ENCODE measurements at regions not wholly inside any gene's neighbourhood (a gene's known extent, or its start where the extent isn't known, plus 50 kb on each side); places are given as distances from the start of the nearest gene placed in this dataset.

DNA sequence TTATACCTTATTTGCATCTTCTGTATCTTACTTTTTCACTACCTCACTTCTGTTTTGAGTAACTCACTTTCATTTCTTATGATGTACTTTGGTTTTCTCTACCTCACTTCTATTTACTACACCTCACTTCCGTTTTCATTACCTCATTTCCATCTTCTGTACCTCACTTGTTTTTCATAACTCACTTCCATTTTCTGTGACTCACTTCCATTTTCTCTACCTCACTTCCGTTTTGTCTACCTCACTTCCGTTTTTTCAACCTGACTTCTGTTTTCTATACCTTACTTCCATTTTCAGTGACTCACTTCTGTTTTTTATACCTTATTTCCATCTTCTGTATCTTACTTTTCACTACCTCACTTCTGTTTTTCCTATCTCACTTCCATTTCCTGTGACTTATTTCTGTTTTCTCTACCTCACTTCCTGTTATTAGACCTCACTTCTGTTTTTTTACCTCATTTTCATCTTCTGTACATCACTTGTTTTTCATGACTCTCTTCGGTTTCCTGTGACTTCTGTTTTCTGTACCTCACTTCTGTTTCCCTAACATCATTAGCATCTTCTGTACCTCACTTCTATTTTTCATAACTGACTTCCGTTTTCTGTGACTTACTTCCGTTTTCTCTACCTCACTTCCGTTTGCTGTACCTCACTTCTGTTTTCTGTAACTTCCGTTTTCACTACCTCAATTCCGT is 493.1 kb upstream of the AKR1E2 start:
- in situ Hi-C loops (cut with MboI) (no loop called here), intact Hi-C loops (cut with micrococcal nuclease) (no loop called here)
- H3K4me1 ChIP-seq (replicated peaks in 1 of 2; ENCODE audit: control insufficient read depth in 2 of 2, insufficient read depth in 2 of 2, low read length in 2 of 2), result no peaks in the 10 kb centered on the region
- WGBS (ENCODE audit: insufficient coverage, low coverage, missing lambda C conversion rate), result 1% methylated on average over 9 of the region's 9 CpGs
- no TSS peak for BruUV-seq (replicated peaks)
- 0 out of 2 replicates have a peak, but pooled peaks have one; percentile 29 for TF ChIP-seq SPI1 (IDR thresholded peaks at IDR 0.05; ENCODE audit: borderline replicate concordance, low read depth, low read length)
- TF ChIP-seq MYC (IDR thresholded peaks at IDR 0.05; ENCODE audit: low read depth, low read length), result no peak
- no peak for TF ChIP-seq MYC (CRISPR knock-in tag; IDR thresholded peaks at IDR 0.05; ENCODE audit: borderline replicate concordance, low read depth)
- H2AFZ ChIP-seq (ENCODE audit: low read depth, low read length), result no peak overlapping the region
- ATAC-seq, result no peak
- H3K4me2 ChIP-seq (ENCODE audit: insufficient read depth, low read length), result no peak overlapping the region
- no peaks in the 10 kb centered on the region for H3K9me1 ChIP-seq (ENCODE audit: control insufficient read depth, insufficient read depth, low read length)
- peaks cover 15% of the 10 kb centered on the region for H3K9me3 ChIP-seq (replicated peaks; ENCODE audit: control insufficient read depth, insufficient read depth, low read depth, low read length)
- CTCF ChIA-PET (ENCODE audit: low intra/inter-chr PET ratio), result interaction anchor here (0.7 kb wide), 1 partner anchor 100 kb away, joined by 3 read pairs; no protein-coding TSS in a partner anchor
- FAIRE-seq, result no peak
- H4K20me1 ChIP-seq (replicated peaks; ENCODE audit: control insufficient read depth, insufficient read depth, low read length), result no peaks in the 10 kb centered on the region
- no peaks in the 10 kb centered on the region for H3K36me3 ChIP-seq (ENCODE audit: control insufficient read depth, insufficient read depth, low read length)
- no peak overlapping the region for H3K27ac ChIP-seq (ENCODE audit: extremely low read depth, low read depth, low read length)
- H3K9ac ChIP-seq (ENCODE audit: insufficient read depth in 1 of 2, low read depth in 2 of 2, low read length in 2 of 2), result no peak overlapping the region
- DNase-seq (ENCODE audit: extremely low read depth in 1 of 4, low spot score in 3 of 4), result no peak
- POLR2A ChIA-PET, result no interaction called here
- no peaks in the 10 kb centered on the region for H3K27me3 ChIP-seq (ENCODE audit: control insufficient read depth in 2 of 2, insufficient read depth in 2 of 2, low read length in 2 of 2)
- no peak overlapping the region for H3K4me3 ChIP-seq
- H3K79me2 ChIP-seq (ENCODE audit: control insufficient read depth, insufficient read depth, low read length), result no peaks in the 10 kb centered on the region

DNA sequence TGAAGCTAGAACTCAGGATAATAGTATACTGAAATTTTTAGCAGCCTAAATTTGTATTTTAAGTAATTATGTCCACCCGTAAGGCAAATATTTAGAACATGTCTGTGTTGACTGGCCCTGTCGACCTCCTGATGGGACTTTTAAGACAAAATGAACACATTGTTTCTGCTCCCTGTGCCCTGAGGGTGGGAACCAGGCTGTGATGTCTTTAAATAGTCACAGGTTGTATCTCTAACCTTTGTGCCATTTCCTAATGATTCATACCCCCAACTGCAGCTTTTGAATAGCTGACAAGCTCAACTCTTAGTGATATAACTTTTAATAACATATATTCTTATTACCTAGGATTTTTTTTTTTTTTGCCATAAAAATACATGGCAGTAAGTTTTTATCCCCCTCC is 494.9 kb upstream of the AKR1E2 start:
- Histone ChIP-seq H3K9me3 (replicated peaks; ENCODE audit: control insufficient read depth, insufficient read depth, low read depth, low read length) (peaks cover 15% of the 10 kb centered on the region), H3K27me3 (ENCODE audit: control insufficient read depth in 2 of 2, insufficient read depth in 2 of 2, low read length in 2 of 2) (no peaks in the 10 kb centered on the region; a peak in 1 of 5 replicates), H3K4me1 (replicated peaks in 1 of 2; ENCODE audit: control insufficient read depth in 2 of 2, insufficient read depth in 2 of 2, low read length in 2 of 2) (no peaks in the 10 kb centered on the region), H3K9ac (ENCODE audit: insufficient read depth in 1 of 2, low read depth in 2 of 2, low read length in 2 of 2) (no peak overlapping the region), H3K36me3 (ENCODE audit: control insufficient read depth, insufficient read depth, low read length) (no peaks in the 10 kb centered on the region), H2AFZ (ENCODE audit: low read depth, low read length) (no peak overlapping the region), H4K20me1 (replicated peaks; ENCODE audit: control insufficient read depth, insufficient read depth, low read length) (no peaks in the 10 kb centered on the region), H3K4me2 (ENCODE audit: insufficient read depth, low read length) (no peak overlapping the region), H3K4me3 (no peak overlapping the region), H3K79me2 (ENCODE audit: control insufficient read depth, insufficient read depth, low read length) (no peaks in the 10 kb centered on the region), H3K9me1 (ENCODE audit: control insufficient read depth, insufficient read depth, low read length) (no peaks in the 10 kb centered on the region), H3K27ac (ENCODE audit: extremely low read depth, low read depth, low read length) (no peak overlapping the region)
- no peak for DNase-seq (ENCODE audit: extremely low read depth in 1 of 4, low spot score in 3 of 4)
- no peak for FAIRE-seq
- TF ChIP-seq PTRF (tag; IDR thresholded peaks at IDR 0.05) (no peak), U2AF1 (optimal IDR thresholded peaks at IDR 0.05; ENCODE audit: low read depth, low read length) (no peak), THRAP3 (IDR thresholded peaks at IDR 0.05; ENCODE audit: borderline replicate concordance) (no peak), RFX7 (CRISPR knock-in tag; IDR thresholded peaks at IDR 0.05) (no peak), ZNF668 (CRISPR knock-in tag; IDR thresholded peaks at IDR 0.05) (no peak)
- TF ChIP-seq, protein P1, sequence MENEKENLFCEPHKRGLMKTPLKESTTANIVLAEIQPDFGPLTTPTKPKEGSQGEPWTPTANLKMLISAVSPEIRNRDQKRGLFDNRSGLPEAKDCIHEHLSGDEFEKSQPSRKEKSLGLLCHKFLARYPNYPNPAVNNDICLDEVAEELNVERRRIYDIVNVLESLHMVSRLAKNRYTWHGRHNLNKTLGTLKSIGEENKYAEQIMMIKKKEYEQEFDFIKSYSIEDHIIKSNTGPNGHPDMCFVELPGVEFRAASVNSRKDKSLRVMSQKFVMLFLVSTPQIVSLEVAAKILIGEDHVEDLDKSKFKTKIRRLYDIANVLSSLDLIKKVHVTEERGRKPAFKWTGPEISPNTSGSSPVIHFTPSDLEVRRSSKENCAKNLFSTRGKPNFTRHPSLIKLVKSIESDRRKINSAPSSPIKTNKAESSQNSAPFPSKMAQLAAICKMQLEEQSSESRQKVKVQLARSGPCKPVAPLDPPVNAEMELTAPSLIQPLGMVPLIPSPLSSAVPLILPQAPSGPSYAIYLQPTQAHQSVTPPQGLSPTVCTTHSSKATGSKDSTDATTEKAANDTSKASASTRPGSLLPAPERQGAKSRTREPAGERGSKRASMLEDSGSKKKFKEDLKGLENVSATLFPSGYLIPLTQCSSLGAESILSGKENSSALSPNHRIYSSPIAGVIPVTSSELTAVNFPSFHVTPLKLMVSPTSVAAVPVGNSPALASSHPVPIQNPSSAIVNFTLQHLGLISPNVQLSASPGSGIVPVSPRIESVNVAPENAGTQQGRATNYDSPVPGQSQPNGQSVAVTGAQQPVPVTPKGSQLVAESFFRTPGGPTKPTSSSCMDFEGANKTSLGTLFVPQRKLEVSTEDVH (IDR thresholded peaks at IDR 0.05; ENCODE audit: low read depth, partially characterized antibody), result no peak
- TF ChIP-seq, protein P2, sequence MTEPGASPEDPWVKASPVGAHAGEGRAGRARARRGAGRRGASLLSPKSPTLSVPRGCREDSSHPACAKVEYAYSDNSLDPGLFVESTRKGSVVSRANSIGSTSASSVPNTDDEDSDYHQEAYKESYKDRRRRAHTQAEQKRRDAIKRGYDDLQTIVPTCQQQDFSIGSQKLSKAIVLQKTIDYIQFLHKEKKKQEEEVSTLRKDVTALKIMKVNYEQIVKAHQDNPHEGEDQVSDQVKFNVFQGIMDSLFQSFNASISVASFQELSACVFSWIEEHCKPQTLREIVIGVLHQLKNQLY (CRISPR knock-in tag; conservative IDR thresholded peaks at IDR 0.05), result no peak
- TF ChIP-seq, protein P3, sequence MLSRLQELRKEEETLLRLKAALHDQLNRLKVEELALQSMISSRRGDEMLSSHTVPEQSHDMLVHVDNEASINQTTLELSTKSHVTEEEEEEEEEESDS (CRISPR knock-in tag; IDR thresholded peaks at IDR 0.05), result no peak
- in situ Hi-C loops (cut with MboI) (no loop called here), intact Hi-C loops (cut with micrococcal nuclease) (no loop called here)
- ChIA-PET CTCF (ENCODE audit: low intra/inter-chr PET ratio) (no interaction called here), POLR2A (no interaction called here)
- 0% methylated on average over 2 of the region's 2 CpGs for WGBS (ENCODE audit: insufficient coverage, low coverage, missing lambda C conversion rate)
- BruUV-seq (replicated peaks), result no TSS peak
- no peak for ATAC-seq

Data from K562 (cell line).